K562 (cell line): ENCODE measurements at regions not wholly inside any gene's neighbourhood (a gene's known extent, or its start where the extent isn't known, plus 50 kb on each side); places are given as distances from the start of the nearest gene placed in this dataset.

Experiments
- DPF2 ChIP-seq: fragments of 450-650 bp; IDR thresholded peaks from 2 replicates; pipeline ENCODE4 v1.6.1; 2016
- JUND ChIP-seq, 2 experiments: IDR thresholded peaks; 2 replicates in 1 of 2; 3 replicates in 1 of 2; pipeline ENCODE4 v1.6.1; 2011; ENCODE audit warnings: borderline replicate concordance in 2 of 2, low read depth in 2 of 2, low read length in 2 of 2, improper control_type of control experiment in 1 of 2, missing biosample characterization in 1 of 2, missing genetic modification characterization in 1 of 2, missing genetic modification reagents in 1 of 2
- KDM1A ChIP-seq, 2 experiments: fragments of 450-650 bp; IDR thresholded peaks; 2 replicates each; pipeline ENCODE4 v1.6.1; 2016; ENCODE audit warnings: mild to moderate bottlenecking in 2 of 2
- POLR2AphosphoS5 ChIP-seq: IDR thresholded peaks from 2 replicates; pipeline ENCODE4 v1.6.1; 2011; ENCODE audit warnings: mild to moderate bottlenecking, low read depth, low read length, moderate library complexity; ENCODE audit not compliant: control insufficient read depth, insufficient read depth
- RAD51 ChIP-seq: fragments of 450-650 bp; IDR thresholded peaks from 2 replicates; pipeline ENCODE4 v1.7.1; 2016; ENCODE audit warnings: low read depth, mild to moderate bottlenecking, borderline replicate concordance
- YY1 ChIP-seq, 3 experiments: IDR thresholded peaks; 2 replicates each; pipeline ENCODE4 v1.6.1; 2011; ENCODE audit warnings: low read length in 2 of 3, mild to moderate bottlenecking in 2 of 3, moderate library complexity in 2 of 3, borderline replicate concordance in 1 of 3, control low read depth in 1 of 3, low read depth in 1 of 3; ENCODE audit not compliant: insufficient read depth in 3 of 3, insufficient replicate concordance in 2 of 3, control insufficient read depth in 1 of 3, insufficient read length in 1 of 3; ENCODE audit errors: extremely low read depth in 1 of 3
- ZKSCAN1 ChIP-seq: fragments of 150-350 bp; IDR thresholded peaks from 2 replicates; pipeline ENCODE4 v1.6.1; 2016; ENCODE audit warnings: low read depth, low read length
- ZNF217 ChIP-seq: sonication (generic); formaldehyde crosslinking; IDR thresholded peaks from 2 replicates; pipeline ENCODE4 v1.8.0; 2022; ENCODE audit warnings: mild to moderate bottlenecking, missing genetic modification reagents
- ZNF717 ChIP-seq: fragments of 250-450 bp; sonication (Bioruptor Pico); IDR thresholded peaks from 2 replicates; pipeline ENCODE4 v1.5.0; 2021

GRCh38 chr3:124107104-124107890 lies 115.4 kb upstream of the ROPN1 start:
- TF ChIP-seq JUND (IDR thresholded peaks at IDR 0.05; ENCODE audit: borderline replicate concordance, low read depth, low read length) (no peak), JUND (tag; IDR thresholded peaks at IDR 0.05; ENCODE audit: borderline replicate concordance, low read depth, low read length) (no peak), YY1 (IDR thresholded peaks at IDR 0.05; ENCODE audit: borderline replicate concordance in 1 of 3, control insufficient read depth in 1 of 3, extremely low read depth in 1 of 3, insufficient read depth in 3 of 3, insufficient read length in 1 of 3, insufficient replicate concordance in 2 of 3, low read depth in 1 of 3, low read length in 2 of 3) (no peak), ZKSCAN1 (no peak), KDM1A (IDR thresholded peaks at IDR 0.05) (no peak), ZNF217 (CRISPR knock-in tag) (no peak), ZNF717 (CRISPR knock-in tag) (no peak), RAD51 (no peak), POLR2AphosphoS5 (no peak), DPF2 (no peak)
